Transverse colon (tissue), 3 donors: ENCODE measurements at regions not wholly inside any gene's neighbourhood (a gene's known extent, or its start where the extent isn't known, plus 50 kb on each side); places are given as distances from the start of the nearest gene placed in this dataset.

Experiments used
- EP300 ChIP-seq: sonication (generic); formaldehyde crosslinking; IDR thresholded peaks from one replicate; pipeline ENCODE4 v1.6.1; 2017; ENCODE audit warnings: antibody characterized with exemption, low read depth
- POLR2A ChIP-seq: fragments of 450-650 bp; IDR thresholded peaks from one replicate; pipeline ENCODE4 v1.6.1; 2016; ENCODE audit warnings: antibody characterized with exemption, mild to moderate bottlenecking, moderate library complexity
- TF ChIP-seq, protein P1 (sequence below), 5 experiments: fragments of 200-600 bp in 3 of 5; fragments of 450-650 bp in 2 of 5; sonication (generic) in 3 of 5; IDR thresholded peaks; 1 replicate in 2 of 5; 2 replicates in 3 of 5; pipeline ENCODE4 v1.5.1; 2016 to 2017; ENCODE audit warnings: antibody characterized with exemption in 5 of 5, inconsistent platforms in 3 of 5, mild to moderate bottlenecking in 2 of 5, moderate library complexity in 1 of 5

GRCh38 chr4:41865981-41866798 is 69.0 kb upstream of the TMEM33 start:
- no peak for TF ChIP-seq POLR2A
- TF ChIP-seq, protein P1, sequence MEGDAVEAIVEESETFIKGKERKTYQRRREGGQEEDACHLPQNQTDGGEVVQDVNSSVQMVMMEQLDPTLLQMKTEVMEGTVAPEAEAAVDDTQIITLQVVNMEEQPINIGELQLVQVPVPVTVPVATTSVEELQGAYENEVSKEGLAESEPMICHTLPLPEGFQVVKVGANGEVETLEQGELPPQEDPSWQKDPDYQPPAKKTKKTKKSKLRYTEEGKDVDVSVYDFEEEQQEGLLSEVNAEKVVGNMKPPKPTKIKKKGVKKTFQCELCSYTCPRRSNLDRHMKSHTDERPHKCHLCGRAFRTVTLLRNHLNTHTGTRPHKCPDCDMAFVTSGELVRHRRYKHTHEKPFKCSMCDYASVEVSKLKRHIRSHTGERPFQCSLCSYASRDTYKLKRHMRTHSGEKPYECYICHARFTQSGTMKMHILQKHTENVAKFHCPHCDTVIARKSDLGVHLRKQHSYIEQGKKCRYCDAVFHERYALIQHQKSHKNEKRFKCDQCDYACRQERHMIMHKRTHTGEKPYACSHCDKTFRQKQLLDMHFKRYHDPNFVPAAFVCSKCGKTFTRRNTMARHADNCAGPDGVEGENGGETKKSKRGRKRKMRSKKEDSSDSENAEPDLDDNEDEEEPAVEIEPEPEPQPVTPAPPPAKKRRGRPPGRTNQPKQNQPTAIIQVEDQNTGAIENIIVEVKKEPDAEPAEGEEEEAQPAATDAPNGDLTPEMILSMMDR (IDR thresholded peaks at IDR 0.05): no peak
- TF ChIP-seq EP300: no peak
